MG63 (cell line): ENCODE measurements at regions not wholly inside any gene's neighbourhood (a gene's known extent, or its start where the extent isn't known, plus 50 kb on each side); places are given as distances from the start of the nearest gene placed in this dataset.

Experiments
- DNase-seq: peaks from one replicate; pipeline ENCODE4 v3.0.0-alpha.2; 2020
- H3K27me3 ChIP-seq: fragments of 250-450 bp; sonication (Bioruptor Pico); 2 replicates; pipeline ENCODE4 v1.5.1; 2020; ENCODE audit warnings: mild to moderate bottlenecking, moderate library complexity
- H3K36me3 ChIP-seq: fragments of 250-450 bp; sonication (Bioruptor Pico); 2 replicates; pipeline ENCODE4 v1.5.1; 2020; ENCODE audit warnings: mild to moderate bottlenecking, moderate library complexity
- H3K4me3 ChIP-seq: fragments of 250-450 bp; sonication (Bioruptor Pico); 2 replicates; pipeline ENCODE4 v1.5.1; 2020; ENCODE audit warnings: mild to moderate bottlenecking, moderate library complexity
- H3K9me3 ChIP-seq: fragments of 250-450 bp; sonication (Bioruptor Pico); 2 replicates; pipeline ENCODE4 v1.5.1; 2020; ENCODE audit warnings: mild to moderate bottlenecking, moderate library complexity

DNA sequence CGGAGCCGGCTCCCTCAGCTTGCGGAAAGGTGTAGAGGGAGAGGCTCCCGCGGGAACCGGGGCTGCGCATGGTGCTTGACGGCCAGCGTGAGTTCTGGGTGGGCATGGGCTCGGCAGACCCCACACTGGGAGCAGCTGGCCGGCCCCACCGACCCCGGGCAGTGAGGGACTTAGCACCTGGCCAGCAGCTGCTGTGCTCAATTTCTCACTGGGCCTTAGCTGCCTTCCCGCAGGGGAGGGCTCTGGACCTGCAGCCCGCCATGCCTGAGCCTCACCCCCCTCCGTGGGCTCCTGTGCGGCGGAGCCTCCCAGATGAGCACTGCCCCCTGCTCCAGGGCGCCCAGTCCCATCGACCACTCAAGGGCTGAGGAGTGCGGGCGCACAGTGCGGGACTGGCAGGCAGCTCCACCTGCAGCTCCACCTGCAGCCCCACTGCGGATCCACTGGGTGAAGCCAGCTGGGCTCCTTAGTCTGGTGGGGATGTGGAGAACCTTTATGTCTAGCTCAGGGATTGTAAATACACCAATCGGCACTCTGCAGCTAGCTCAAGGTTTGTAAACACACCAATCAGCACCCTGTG is 1141.8 kb downstream of the PCDH17 start:
- DNase-seq, result no peak
- Histone ChIP-seq H3K4me3 (no peak overlapping the region), H3K36me3 (no peaks in the 10 kb centered on the region), H3K27me3 (no peaks in the 10 kb centered on the region), H3K9me3 (no peaks in the 10 kb centered on the region)

DNA sequence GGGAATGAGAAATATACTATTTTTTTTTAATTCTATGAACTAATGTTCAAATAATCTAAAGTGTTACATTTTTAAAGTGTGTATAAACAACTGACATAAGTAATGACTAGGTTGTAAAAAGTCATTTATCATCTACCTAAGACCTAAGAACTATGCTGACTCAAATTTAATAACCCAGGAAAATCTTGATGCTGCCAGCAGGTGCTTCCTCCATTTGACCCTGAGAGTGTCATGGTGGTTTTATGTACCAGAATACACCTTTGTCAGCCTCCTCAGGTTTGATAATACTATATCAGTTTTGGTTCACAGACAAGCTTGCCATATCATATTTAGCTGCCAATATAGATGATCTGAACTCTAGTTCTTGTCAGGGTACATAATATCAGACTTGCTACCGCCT is 1151.2 kb downstream of the PCDH17 start:
- no peaks in the 10 kb centered on the region for H3K36me3 ChIP-seq
- H3K4me3 ChIP-seq, result no peak overlapping the region
- H3K27me3 ChIP-seq, result no peaks in the 10 kb centered on the region
- no peak for DNase-seq
- H3K9me3 ChIP-seq, result no peaks in the 10 kb centered on the region

DNA sequence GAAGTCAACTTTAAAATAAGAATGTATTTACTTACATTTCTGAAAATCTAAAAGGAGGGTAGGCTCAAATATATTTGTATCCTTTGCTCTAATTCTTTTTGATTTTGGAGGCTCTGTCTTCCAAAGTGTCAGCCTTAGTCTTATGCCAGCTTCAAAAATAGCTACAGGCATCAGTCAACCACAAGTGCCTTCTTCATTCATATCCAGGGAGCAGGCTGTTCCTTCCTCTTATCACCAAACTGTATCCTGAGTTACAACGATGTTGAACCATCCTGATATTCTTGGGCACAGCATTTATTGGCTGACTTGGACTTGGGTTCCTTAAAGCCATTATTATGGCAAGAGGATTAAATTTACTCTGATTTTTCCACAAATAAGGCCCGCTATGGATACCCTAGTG is 1161.3 kb downstream of the PCDH17 start:
- Histone ChIP-seq H3K36me3 (no peaks in the 10 kb centered on the region), H3K9me3 (no peaks in the 10 kb centered on the region), H3K4me3 (no peak overlapping the region), H3K27me3 (no peaks in the 10 kb centered on the region)
- DNase-seq, result no peak

DNA sequence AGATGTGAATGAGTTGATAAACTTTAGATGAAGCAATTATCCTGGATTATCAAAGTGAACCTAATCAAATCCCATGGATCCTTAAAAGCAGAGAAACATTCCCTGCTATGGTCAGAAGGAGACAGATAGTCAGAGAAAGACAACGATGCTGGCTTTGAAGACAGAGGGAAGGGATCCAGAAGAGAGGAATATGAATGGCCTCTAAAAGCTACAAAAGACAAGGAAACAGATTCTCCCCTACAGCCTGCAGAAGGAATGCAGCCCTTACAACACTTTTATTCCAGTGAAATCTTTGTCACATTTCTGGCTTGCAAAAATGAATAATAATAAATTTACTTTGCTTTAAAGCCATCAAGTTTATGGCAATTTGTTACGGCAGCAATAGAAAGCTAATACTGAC is 1164.2 kb downstream of the PCDH17 start:
- Histone ChIP-seq H3K4me3 (no peak overlapping the region), H3K27me3 (no peaks in the 10 kb centered on the region), H3K36me3 (no peaks in the 10 kb centered on the region), H3K9me3 (no peaks in the 10 kb centered on the region)
- DNase-seq, result no peak

DNA sequence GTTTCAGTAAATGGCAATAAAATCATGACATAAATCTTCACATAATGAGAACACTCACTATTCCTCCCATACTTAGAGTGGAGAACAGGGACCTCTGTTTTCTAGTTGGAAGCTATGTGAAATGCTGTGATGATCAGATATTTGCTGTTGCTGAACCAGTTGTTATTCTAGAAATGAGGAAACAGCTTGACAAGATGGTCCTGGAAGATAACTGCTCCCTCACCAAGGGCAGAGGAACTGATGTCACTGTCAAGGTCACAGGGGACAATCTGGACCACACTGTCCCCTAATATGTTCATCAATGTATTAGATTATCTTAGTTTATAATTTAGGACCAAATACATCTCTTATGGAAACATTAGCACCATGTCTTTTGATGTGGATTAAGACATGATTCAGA is 1173.3 kb downstream of the PCDH17 start:
- DNase-seq, result no peak
- Histone ChIP-seq H3K9me3 (no peaks in the 10 kb centered on the region), H3K27me3 (no peaks in the 10 kb centered on the region), H3K4me3 (no peak overlapping the region), H3K36me3 (no peaks in the 10 kb centered on the region)

DNA sequence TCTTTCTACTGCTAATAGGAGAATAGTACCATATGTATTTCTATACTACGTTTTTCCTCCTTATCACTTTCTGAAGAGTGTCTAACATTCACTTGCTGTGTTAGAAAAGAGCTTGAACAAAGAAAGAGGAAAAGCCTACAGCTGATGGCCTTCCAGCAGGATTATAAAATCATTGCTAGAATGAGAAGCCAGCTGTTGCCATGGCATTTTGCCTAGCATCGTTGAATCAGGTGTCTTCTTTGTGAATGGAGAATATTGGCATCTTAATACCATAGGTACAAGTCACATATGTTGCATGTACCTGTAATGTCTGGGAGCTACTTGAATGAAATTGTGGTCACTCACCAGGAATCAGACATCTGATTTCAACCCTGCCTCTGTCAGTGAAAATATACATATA is 1174.9 kb downstream of the PCDH17 start:
- no peaks in the 10 kb centered on the region for H3K9me3 ChIP-seq
- no peaks in the 10 kb centered on the region for H3K36me3 ChIP-seq
- H3K4me3 ChIP-seq, result no peak overlapping the region
- H3K27me3 ChIP-seq, result no peaks in the 10 kb centered on the region
- DNase-seq, result no peak

DNA sequence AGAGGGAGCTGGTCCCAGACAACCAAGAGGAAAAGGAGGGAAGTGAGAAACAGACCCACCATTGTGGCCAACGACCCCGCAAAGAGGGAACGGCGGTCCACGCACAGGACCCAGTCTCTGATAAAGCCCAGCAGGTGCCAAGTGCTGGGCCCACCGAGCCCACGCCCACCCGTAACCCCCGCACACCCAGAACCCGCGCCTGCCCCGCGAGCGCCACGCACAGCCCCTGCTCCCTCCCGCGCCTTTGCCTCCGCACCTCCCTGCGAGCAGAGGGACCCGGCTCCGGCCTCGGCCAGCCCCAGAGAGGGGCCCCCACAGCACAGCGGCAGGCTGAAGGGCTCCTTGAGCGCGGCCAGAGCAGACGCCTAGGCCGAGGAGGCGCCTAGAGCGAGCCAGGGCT is 1192.2 kb downstream of the PCDH17 start:
- Histone ChIP-seq H3K27me3 (no peaks in the 10 kb centered on the region), H3K36me3 (no peaks in the 10 kb centered on the region), H3K4me3 (no peak overlapping the region), H3K9me3 (no peaks in the 10 kb centered on the region)
- no peak for DNase-seq

DNA sequence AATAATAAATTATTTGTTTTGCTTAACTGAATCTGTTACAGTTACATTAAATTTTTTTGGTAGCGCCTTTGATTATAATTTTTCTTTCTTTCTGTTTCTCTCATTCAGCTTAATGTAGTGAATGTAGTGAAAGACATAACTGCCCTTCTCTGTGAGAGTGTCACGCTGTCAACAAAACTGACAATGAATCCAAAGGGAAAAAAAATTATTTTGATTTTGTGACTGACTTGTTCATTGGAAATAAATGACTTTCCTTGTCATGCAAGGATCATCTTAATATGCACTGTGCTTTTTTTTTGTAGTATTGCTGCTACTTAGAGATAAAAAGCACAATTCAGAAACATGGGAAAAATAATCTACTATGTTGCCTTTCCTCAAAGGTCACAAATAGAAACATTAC is 1196.4 kb downstream of the PCDH17 start:
- no peak for DNase-seq
- H3K36me3 ChIP-seq, result no peaks in the 10 kb centered on the region
- H3K27me3 ChIP-seq, result no peaks in the 10 kb centered on the region
- no peak overlapping the region for H3K4me3 ChIP-seq
- H3K9me3 ChIP-seq, result no peaks in the 10 kb centered on the region

DNA sequence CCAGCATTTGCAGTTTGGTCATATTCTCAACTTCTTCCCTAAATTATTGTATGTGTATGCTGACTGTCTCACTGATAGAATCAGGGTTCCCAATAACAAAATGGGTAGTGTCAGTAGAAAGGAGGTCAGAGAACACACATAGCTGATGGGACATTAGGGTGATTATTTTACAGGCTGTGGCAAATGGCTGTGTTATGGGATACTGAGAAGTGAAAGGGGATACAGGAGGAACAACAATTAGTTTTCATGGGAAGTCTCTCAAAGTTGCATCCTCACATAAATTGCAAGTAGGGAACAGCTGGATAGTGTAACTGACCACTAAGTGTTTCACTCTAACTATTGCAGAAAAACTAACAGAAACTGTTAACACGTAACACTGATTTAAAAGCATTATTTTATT is 1199.3 kb downstream of the PCDH17 start:
- no peaks in the 10 kb centered on the region for H3K27me3 ChIP-seq
- no peaks in the 10 kb centered on the region for H3K9me3 ChIP-seq
- H3K36me3 ChIP-seq, result no peaks in the 10 kb centered on the region
- DNase-seq, result no peak
- no peak overlapping the region for H3K4me3 ChIP-seq

DNA sequence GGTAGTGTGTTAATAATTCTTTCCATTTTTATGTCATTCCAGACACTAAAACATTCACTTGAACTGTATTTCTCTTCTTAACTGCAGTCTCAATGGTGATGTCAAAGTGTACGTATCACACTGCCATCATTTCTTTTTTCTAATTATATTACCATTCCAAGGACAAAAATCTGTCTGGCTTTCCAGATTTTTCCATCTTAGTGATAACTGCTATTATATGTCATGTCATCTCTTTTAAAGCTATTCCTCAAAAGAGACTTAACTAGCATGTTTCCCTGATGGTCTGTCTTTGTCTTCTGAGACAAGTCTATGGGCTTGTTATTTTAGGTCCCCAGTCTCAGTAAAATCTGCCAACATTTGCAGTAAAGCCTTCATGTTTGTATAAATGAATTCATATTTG is 1207.1 kb downstream of the PCDH17 start:
- no peak for DNase-seq
- Histone ChIP-seq H3K36me3 (no peaks in the 10 kb centered on the region), H3K4me3 (no peak overlapping the region), H3K27me3 (no peaks in the 10 kb centered on the region), H3K9me3 (no peaks in the 10 kb centered on the region)

DNA sequence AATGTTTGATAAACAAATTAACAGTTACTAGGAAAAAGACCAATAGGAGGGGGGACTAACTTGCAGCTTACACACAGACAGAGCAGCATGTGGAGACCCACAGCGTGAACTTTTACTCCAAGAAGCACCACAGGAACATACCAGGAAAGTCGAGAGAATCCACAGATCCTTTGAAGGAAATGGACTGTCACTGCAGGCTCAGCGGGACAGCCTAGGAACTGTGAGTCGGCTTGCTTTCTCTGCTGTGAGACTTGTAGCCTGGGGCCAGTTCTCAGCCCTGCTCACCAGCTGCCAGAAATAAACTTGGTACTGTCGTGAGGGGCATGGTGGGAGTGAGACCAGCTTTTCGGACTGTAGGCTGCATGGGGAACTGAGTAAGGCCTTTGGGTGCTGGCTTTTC is 1211.5 kb downstream of the PCDH17 start:
- Histone ChIP-seq H3K27me3 (no peaks in the 10 kb centered on the region), H3K9me3 (no peaks in the 10 kb centered on the region), H3K36me3 (no peaks in the 10 kb centered on the region), H3K4me3 (no peak overlapping the region)
- no peak for DNase-seq

DNA sequence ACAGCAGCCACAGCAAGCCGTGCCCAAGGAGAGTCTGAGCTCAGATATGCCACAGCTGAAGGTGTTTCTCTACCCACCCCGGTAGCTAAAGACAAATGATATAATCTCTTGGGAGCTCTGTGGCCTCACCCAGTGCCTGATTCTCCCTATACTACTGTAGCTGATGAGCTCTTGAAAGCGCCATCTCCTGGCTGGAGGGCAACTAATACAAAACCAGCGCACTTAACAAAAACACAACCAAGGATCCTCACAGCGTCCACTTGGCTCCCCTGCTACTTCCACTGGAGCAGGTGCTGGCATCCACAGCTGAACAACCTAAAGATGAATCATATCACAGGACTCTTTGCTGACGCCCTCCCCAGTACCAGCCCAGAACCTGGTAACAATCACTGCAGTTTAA is 1212.0 kb downstream of the PCDH17 start:
- Histone ChIP-seq H3K9me3 (no peaks in the 10 kb centered on the region), H3K4me3 (no peak overlapping the region), H3K27me3 (no peaks in the 10 kb centered on the region), H3K36me3 (no peaks in the 10 kb centered on the region)
- DNase-seq, result no peak

DNA sequence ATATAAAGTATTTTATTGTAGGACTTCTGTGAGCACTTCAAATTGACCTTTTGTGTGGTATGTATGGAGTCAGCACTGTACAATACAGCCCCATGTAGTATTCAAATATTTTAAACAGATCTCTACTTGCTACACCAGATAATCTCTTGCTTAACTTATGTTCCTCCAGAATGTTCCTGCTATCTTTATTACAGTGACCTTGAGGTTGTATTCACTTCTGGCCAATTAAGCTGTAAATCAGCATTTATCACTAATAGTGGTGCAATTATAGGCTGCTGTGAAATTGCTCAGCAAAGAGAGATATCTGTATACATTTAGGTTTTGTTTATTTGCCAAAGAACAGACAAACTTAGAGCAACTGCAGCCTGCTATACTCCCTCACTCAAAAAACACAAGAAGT is 1218.6 kb downstream of the PCDH17 start:
- DNase-seq, result no peak
- no peak overlapping the region for H3K4me3 ChIP-seq
- H3K36me3 ChIP-seq, result no peaks in the 10 kb centered on the region
- no peaks in the 10 kb centered on the region for H3K9me3 ChIP-seq
- H3K27me3 ChIP-seq, result no peaks in the 10 kb centered on the region

DNA sequence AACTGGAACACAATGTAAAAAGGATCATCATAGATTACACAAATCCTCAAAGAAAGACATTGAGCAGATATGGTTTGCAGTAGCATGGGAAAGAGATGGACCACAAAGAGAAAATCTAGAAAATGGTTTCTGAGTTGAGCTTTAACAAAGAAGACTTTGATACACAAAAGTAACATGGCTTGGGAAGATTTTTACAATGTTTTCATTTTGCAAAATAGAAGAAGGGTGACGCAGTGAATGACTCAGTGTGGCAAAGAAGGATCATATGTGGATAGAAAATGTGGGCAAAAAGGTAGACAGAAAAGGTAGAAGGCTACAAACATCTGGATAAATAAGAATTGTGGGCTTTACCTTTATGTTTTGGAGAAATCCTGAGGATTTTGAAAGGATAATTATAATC is 1220.5 kb downstream of the PCDH17 start:
- Histone ChIP-seq H3K36me3 (no peaks in the 10 kb centered on the region), H3K4me3 (no peak overlapping the region), H3K9me3 (no peaks in the 10 kb centered on the region), H3K27me3 (no peaks in the 10 kb centered on the region)
- no peak for DNase-seq

DNA sequence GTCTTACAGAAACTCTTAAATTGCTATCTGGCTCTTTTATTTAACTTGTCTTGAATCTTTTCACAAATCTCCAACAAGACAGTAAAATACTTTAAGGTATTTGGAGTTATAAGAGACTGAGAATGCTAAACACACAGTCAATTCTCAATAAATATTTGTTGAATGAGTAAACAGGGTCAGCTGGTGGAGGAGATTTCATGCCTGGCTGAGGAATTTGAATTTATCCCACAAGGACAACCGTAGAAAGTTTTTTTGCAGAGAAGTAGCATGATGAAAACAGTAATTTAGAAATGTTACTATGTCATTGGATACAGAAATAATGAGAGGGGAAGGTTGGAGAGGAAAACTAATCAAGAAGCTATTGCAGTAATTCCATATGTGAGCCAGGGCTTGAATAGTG is 1223.7 kb downstream of the PCDH17 start:
- no peaks in the 10 kb centered on the region for H3K9me3 ChIP-seq
- no peak overlapping the region for H3K4me3 ChIP-seq
- DNase-seq, result no peak
- H3K27me3 ChIP-seq, result no peaks in the 10 kb centered on the region
- H3K36me3 ChIP-seq, result no peaks in the 10 kb centered on the region

DNA sequence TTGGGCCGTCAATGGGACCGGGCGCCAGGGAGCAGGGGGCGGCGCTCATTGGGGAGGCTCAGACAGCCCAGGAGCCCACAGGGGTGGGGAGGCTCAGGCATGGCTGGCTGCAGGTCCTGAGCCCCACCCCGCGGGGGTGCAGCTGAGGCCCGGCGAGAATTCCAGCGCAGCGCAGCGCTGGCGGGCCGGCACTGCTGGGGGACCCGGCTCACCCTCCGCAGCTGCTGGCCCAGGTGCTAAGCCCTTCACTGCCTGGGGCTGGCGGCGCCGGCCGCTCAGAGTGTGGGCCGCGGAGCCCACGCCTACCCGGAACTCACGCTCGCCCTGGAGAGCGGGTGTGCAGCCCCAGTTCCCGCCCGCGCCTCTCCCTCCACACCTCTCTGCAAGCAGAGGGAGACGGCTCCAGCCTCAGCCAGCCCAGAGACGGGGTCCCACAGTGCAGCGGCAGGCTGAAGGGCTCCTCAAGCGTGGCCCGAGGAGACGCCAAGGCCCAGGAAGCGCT is 1227.4 kb downstream of the PCDH17 start:
- H3K4me3 ChIP-seq, result no peak overlapping the region
- no peaks in the 10 kb centered on the region for H3K9me3 ChIP-seq
- DNase-seq, result no peak
- no peaks in the 10 kb centered on the region for H3K36me3 ChIP-seq
- H3K27me3 ChIP-seq, result no peaks in the 10 kb centered on the region

DNA sequence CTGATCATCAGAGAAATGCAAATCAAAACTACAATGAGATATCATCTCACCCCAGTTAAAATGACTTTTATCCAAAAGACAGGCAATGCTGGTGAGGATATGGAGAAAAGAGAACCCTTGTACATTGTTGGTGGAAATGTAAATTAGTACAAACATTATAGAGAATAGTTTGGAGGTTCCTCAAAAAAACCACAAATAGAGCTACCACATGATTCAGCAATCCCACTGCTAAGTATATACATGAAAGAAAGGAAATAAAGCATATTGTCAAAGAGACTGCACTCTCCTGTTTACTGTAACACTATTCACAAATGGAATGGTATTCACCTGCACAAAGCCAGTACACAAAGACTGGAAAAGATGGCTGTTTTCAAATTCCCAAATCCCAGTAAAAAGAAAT is 1233.7 kb downstream of the PCDH17 start:
- Histone ChIP-seq H3K27me3 (no peaks in the 10 kb centered on the region), H3K36me3 (no peaks in the 10 kb centered on the region), H3K9me3 (no peaks in the 10 kb centered on the region), H3K4me3 (no peak overlapping the region)
- DNase-seq, result no peak

DNA sequence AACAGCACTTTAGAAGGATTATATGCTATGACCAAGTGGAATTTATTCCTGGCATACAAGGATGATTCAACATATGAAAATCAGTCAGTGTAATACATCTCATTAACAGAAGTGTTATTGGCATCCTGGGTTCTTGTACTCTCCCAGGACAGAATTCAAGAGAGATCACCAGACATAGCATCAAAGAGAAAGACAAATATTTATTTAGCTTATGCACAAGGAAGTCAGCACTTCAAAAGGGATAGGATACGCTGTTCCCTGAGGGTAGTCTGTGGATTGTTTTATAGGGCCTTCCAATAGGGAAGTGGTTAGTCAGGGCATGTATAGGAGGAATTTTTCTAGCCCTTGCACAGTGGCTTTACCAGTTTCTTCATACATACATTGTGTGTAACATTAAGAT is 1238.0 kb downstream of the PCDH17 start:
- H3K9me3 ChIP-seq, result no peaks in the 10 kb centered on the region
- no peaks in the 10 kb centered on the region for H3K36me3 ChIP-seq
- no peaks in the 10 kb centered on the region for H3K27me3 ChIP-seq
- no peak overlapping the region for H3K4me3 ChIP-seq
- DNase-seq, result no peak

DNA sequence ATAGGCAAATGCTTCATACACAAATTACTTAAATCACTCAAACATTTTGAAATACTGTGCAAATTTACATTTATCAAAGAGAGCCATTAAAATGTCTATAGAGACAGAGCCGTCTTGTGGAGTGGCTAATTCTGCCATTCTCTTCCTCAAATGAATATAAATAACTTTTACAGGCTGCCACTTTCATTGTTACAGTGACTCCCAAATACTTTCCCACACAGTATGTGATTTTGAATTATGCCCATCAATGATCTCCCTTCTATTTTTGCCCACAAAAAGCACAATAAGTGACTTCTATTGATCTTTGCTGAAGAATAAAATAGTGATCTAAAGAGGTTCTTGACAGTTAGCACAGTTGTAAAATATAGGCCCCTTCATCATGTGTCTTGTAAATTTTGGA is 1244.9 kb downstream of the PCDH17 start:
- no peak overlapping the region for H3K4me3 ChIP-seq
- no peak for DNase-seq
- H3K36me3 ChIP-seq, result no peaks in the 10 kb centered on the region
- H3K27me3 ChIP-seq, result no peaks in the 10 kb centered on the region
- no peaks in the 10 kb centered on the region for H3K9me3 ChIP-seq
